ENCODE measurements at regions not wholly inside any gene's neighbourhood (a gene's known extent, or its start where the extent isn't known, plus 50 kb on each side); places are given as distances from the start of the nearest gene placed in this dataset.

- no peaks in the 10 kb centered on the region; the same call in 1 of the 2 replicates for H3K9me3 ChIP-seq (ENCODE audit: control insufficient read depth, insufficient read depth, low read length)
- no peak overlapping the region for H3K9ac ChIP-seq (ENCODE audit: low read depth, low read length)
- H3K4me1 ChIP-seq (ENCODE audit: insufficient read depth, low read length) = no peaks in the 10 kb centered on the region
- no peaks in the 10 kb centered on the region for H3K36me3 ChIP-seq (ENCODE audit: insufficient read depth, low read length)
These were observed 158.4 kb upstream of the BACE2 start for GRCh38 chr21:41009398-41010100.

GRCh38 chr21:41010101-41010435, 157.9 kb upstream of the BACE2 start:
- H3K36me3 ChIP-seq (ENCODE audit: insufficient read depth, low read length) = no peaks in the 10 kb centered on the region
- no peak overlapping the region for H3K9ac ChIP-seq (ENCODE audit: low read depth, low read length)
- H3K4me1 ChIP-seq (ENCODE audit: insufficient read depth, low read length) = no peaks in the 10 kb centered on the region
- no peaks in the 10 kb centered on the region; the same call in 1 of the 2 replicates for H3K9me3 ChIP-seq (ENCODE audit: control insufficient read depth, insufficient read depth, low read length)

GRCh38 chr21:41011098-41011731, 156.7 kb upstream of the BACE2 start:
- Histone ChIP-seq H3K9ac (ENCODE audit: low read depth, low read length) (no peak overlapping the region), H3K36me3 (ENCODE audit: insufficient read depth, low read length) (no peaks in the 10 kb centered on the region), H3K4me1 (ENCODE audit: insufficient read depth, low read length) (no peaks in the 10 kb centered on the region), H3K9me3 (ENCODE audit: control insufficient read depth, insufficient read depth, low read length) (no peaks in the 10 kb centered on the region; the same call in 1 of the 2 replicates)

- Histone ChIP-seq H3K36me3 (ENCODE audit: insufficient read depth, low read length) (no peaks in the 10 kb centered on the region), H3K9me3 (ENCODE audit: control insufficient read depth, insufficient read depth, low read length) (no peaks in the 10 kb centered on the region; the same call in 1 of the 2 replicates), H3K4me1 (ENCODE audit: insufficient read depth, low read length) (no peaks in the 10 kb centered on the region), H3K9ac (ENCODE audit: low read depth, low read length) (no peak overlapping the region)
These were observed 156.0 kb upstream of the BACE2 start for GRCh38 chr21:41011951-41012366.

- Histone ChIP-seq H3K9me3 (ENCODE audit: control insufficient read depth, insufficient read depth, low read length) (no peaks in the 10 kb centered on the region; the same call in 1 of the 2 replicates), H3K9ac (ENCODE audit: low read depth, low read length) (no peak overlapping the region), H3K4me1 (ENCODE audit: insufficient read depth, low read length) (no peaks in the 10 kb centered on the region), H3K36me3 (ENCODE audit: insufficient read depth, low read length) (no peaks in the 10 kb centered on the region)
These were observed 155.5 kb upstream of the BACE2 start for GRCh38 chr21:41012425-41012824.

GRCh38 chr21:41016472-41016871, 151.5 kb upstream of the BACE2 start:
- H3K4me1 ChIP-seq (ENCODE audit: insufficient read depth, low read length) = no peaks in the 10 kb centered on the region
- H3K36me3 ChIP-seq (ENCODE audit: insufficient read depth, low read length) = no peaks in the 10 kb centered on the region
- no peaks in the 10 kb centered on the region for H3K9me3 ChIP-seq (ENCODE audit: control insufficient read depth, insufficient read depth, low read length)
- no peak overlapping the region for H3K9ac ChIP-seq (ENCODE audit: low read depth, low read length)

- Histone ChIP-seq H3K4me1 (ENCODE audit: insufficient read depth, low read length) (no peaks in the 10 kb centered on the region), H3K9ac (ENCODE audit: low read depth, low read length) (no peak overlapping the region), H3K9me3 (ENCODE audit: control insufficient read depth, insufficient read depth, low read length) (no peaks in the 10 kb centered on the region), H3K36me3 (ENCODE audit: insufficient read depth, low read length) (no peaks in the 10 kb centered on the region)
These were observed 149.5 kb upstream of the BACE2 start for GRCh38 chr21:41018431-41018830.

- H3K9ac ChIP-seq (ENCODE audit: low read depth, low read length) = no peak overlapping the region
- H3K36me3 ChIP-seq (ENCODE audit: insufficient read depth, low read length) = no peaks in the 10 kb centered on the region
- H3K4me1 ChIP-seq (ENCODE audit: insufficient read depth, low read length) = no peaks in the 10 kb centered on the region; the same call in 1 of the 2 replicates
- H3K9me3 ChIP-seq (ENCODE audit: control insufficient read depth, insufficient read depth, low read length) = no peaks in the 10 kb centered on the region
These were observed 144.0 kb upstream of the BACE2 start for GRCh38 chr21:41023936-41024335.

GRCh38 chr21:41024341-41024740, 143.6 kb upstream of the BACE2 start:
- no peak overlapping the region for H3K9ac ChIP-seq (ENCODE audit: low read depth, low read length)
- H3K4me1 ChIP-seq (ENCODE audit: insufficient read depth, low read length) = no peaks in the 10 kb centered on the region; the same call in 1 of the 2 replicates
- H3K9me3 ChIP-seq (ENCODE audit: control insufficient read depth, insufficient read depth, low read length) = no peaks in the 10 kb centered on the region
- H3K36me3 ChIP-seq (ENCODE audit: insufficient read depth, low read length) = no peaks in the 10 kb centered on the region

GRCh38 chr21:41024746-41025254, 143.2 kb upstream of the BACE2 start:
- no peak overlapping the region for H3K9ac ChIP-seq (ENCODE audit: low read depth, low read length)
- no peaks in the 10 kb centered on the region for H3K9me3 ChIP-seq (ENCODE audit: control insufficient read depth, insufficient read depth, low read length)
- H3K4me1 ChIP-seq (ENCODE audit: insufficient read depth, low read length) = no peaks in the 10 kb centered on the region; the same call in 1 of the 2 replicates
- no peaks in the 10 kb centered on the region for H3K36me3 ChIP-seq (ENCODE audit: insufficient read depth, low read length)

GRCh38 chr21:41029571-41029970, 138.4 kb upstream of the BACE2 start:
- H3K36me3 ChIP-seq (ENCODE audit: insufficient read depth, low read length) = no peaks in the 10 kb centered on the region
- H3K4me1 ChIP-seq (ENCODE audit: insufficient read depth, low read length) = no peaks in the 10 kb centered on the region; the same call in 1 of the 2 replicates
- H3K9me3 ChIP-seq (ENCODE audit: control insufficient read depth, insufficient read depth, low read length) = no peaks in the 10 kb centered on the region
- no peak overlapping the region for H3K9ac ChIP-seq (ENCODE audit: low read depth, low read length)

GRCh38 chr21:41031701-41032220, 136.2 kb upstream of the BACE2 start:
- no peak overlapping the region for H3K9ac ChIP-seq (ENCODE audit: low read depth, low read length)
- H3K9me3 ChIP-seq (ENCODE audit: control insufficient read depth, insufficient read depth, low read length) = no peaks in the 10 kb centered on the region

GRCh38 chr21:41032541-41032940, 135.4 kb upstream of the BACE2 start:
- Histone ChIP-seq H3K36me3 (ENCODE audit: insufficient read depth, low read length) (no peaks in the 10 kb centered on the region), H3K9ac (ENCODE audit: low read depth, low read length) (no peak overlapping the region), H3K9me3 (ENCODE audit: control insufficient read depth, insufficient read depth, low read length) (no peaks in the 10 kb centered on the region), H3K4me1 (ENCODE audit: insufficient read depth, low read length) (no peaks in the 10 kb centered on the region)

More at GRCh38 chr21:41031701-41032220, 136.2 kb upstream of the BACE2 start:
- Histone ChIP-seq H3K36me3 (ENCODE audit: insufficient read depth, low read length) (no peaks in the 10 kb centered on the region), H3K4me1 (ENCODE audit: insufficient read depth, low read length) (no peaks in the 10 kb centered on the region)

GRCh38 chr21:41037212-41037611, 130.7 kb upstream of the BACE2 start:
- Histone ChIP-seq H3K9ac (ENCODE audit: low read depth, low read length) (no peak overlapping the region), H3K4me1 (ENCODE audit: insufficient read depth, low read length) (no peaks in the 10 kb centered on the region), H3K36me3 (ENCODE audit: insufficient read depth, low read length) (no peaks in the 10 kb centered on the region), H3K9me3 (ENCODE audit: control insufficient read depth, insufficient read depth, low read length) (no peaks in the 10 kb centered on the region)

GRCh38 chr21:41037936-41038335, 130.0 kb upstream of the BACE2 start:
- Histone ChIP-seq H3K4me1 (ENCODE audit: insufficient read depth, low read length) (no peaks in the 10 kb centered on the region), H3K36me3 (ENCODE audit: insufficient read depth, low read length) (no peaks in the 10 kb centered on the region), H3K9me3 (ENCODE audit: control insufficient read depth, insufficient read depth, low read length) (no peaks in the 10 kb centered on the region), H3K9ac (ENCODE audit: low read depth, low read length) (no peak overlapping the region)

Measured in ES-I3 (cell line).